Hippocampal formation (tissue), 2 donors: ENCODE measurements at regions not wholly inside any gene's neighbourhood (a gene's known extent, or its start where the extent isn't known, plus 50 kb on each side); places are given as distances from the start of the nearest gene placed in this dataset.
"Not testable (repeated sequence)": the region's sequence is repeated elsewhere in the genome, so short reads cannot be mapped to it uniquely, and the experiment has no call there.

Experiments used
- DNase-seq, 2 donors: peaks; one replicate each; lab custom pipeline; 2025; lab: John Stamatoyannopoulos, UW

DNA sequence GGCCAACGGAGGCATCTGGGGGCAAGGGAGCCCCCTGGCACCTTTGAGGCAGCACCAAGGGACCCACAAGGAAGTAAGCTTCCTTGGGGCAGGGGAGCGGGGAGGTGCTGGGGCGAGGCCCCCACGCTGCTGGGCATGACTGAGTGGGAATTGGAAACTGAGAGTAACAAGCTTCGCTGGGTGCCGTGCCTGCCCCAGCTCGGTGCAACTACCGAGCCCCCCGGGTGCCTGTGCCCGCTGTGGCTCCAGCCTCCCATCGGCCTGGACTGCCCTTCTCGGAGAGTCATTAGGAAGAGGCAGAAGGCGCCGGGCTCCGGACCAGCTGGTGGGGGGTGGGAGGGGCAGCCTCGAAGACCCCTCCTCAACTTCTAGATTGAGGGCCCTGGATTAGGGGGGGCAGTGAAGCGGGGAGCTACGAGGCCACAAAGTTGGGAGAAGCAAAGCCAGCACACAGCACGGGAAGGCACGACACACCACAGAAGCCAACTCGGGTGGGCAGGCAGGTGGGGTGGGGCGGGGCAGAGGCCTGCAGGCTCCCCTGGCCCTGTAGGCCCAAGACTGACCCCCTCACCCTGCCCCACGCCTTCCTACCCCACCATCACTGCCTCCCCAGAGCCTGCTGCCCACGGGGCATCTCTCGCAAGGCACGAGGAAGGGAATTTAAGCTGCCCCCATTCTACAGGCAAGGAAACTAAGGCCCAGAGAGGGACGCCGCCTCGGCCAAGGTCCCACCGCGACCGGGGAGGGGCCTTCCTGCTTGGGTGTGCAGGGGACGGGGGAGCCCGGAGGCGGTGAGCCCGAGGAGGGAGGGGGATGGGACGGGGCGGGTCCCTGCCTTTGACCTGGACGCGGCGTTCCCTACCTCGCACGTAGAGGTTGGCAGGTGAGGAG is 83.2 kb downstream of the PTPRS start:
- no peak for DNase-seq

GRCh38 chr19:5255602-5256231 is 84.9 kb downstream of the PTPRS start:
- DNase-seq, result peak in 1 of 2 donors; percentile 4

GRCh38 chr19:5254944-5255343 is 85.7 kb downstream of the PTPRS start:
- DNase-seq, result no peak

GRCh38 chr19:5254543-5254942 is 86.1 kb downstream of the PTPRS start:
- DNase-seq, result no peak

GRCh38 chr19:5253406-5254110 is 87.1 kb downstream of the PTPRS start:
- no peak for DNase-seq

DNA sequence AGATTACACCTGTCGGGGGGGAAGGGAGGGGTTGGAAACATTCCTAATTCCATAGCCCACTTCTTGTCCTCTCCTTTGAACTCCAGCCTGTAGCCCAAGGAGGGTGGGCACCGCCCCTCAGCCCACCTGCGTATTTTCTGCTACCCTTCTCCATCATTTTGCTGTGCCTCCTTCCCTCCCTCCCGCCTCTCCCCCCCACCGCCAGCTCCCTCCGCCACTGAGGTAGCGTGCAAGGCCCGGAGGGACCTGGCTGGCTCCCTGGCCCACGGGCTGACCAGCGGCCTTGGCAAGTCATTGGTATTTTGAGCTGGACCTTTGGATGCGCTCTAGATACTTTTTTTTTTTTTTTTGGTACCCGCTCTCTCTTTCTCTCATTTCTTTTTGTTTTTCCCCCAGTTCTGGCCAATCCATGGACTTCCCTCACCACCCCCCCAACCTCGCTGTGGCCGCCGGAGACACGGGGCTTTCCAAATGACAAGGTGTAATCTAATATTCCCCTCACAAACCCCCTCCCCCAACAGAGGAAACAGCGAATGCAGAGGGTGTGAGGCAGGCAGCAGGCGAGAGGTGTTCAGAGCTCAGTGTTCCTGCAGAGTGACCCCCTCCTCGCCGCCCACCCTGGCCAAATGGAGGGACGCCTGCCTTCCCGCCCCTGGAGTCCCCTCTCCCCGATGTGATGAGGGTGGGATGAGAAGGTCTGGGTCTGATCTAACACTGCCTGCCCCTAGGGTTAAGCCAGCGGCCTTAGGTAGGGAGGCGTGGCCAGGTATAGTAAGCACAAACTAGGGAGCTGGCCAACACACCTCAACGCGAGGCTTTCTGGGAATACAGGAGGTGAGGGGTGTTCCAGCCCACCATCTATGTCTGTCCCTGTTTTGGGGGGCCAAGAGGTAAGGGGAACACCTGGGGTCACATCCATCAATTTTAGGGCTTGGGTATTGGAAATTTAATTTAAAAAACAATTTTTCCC is 89.2 kb downstream of the PTPRS start:
- no peak for DNase-seq

- DNase-seq, result peak; percentile 45 to 60
Observed at GRCh38 chr19:5250127-5250659, 90.4 kb downstream of the PTPRS start.

DNA sequence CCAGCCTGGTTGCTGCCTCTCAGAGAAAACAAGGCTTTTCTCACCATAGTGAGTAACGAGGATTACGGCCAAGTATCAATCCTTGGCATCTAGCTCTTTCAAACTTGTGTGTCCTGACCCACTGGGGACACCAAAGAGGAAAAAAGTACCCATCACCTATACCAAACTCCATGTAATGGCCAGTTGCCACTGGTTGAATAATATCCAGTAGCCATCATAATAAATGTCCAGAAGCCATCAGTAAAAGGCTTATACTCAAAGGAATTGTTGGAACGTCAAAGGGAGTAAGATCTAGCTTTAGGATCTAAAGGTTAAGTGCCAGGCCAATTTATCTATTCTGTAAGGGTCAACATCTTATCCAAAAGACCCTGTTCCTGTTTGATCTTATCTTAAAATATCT is 91.1 kb downstream of the PTPRS start:
- DNase-seq, result no peak

GRCh38 chr19:5247957-5248705 is 92.5 kb downstream of the PTPRS start:
- peak in 1 of 2 donors; percentile 12 for DNase-seq

DNA sequence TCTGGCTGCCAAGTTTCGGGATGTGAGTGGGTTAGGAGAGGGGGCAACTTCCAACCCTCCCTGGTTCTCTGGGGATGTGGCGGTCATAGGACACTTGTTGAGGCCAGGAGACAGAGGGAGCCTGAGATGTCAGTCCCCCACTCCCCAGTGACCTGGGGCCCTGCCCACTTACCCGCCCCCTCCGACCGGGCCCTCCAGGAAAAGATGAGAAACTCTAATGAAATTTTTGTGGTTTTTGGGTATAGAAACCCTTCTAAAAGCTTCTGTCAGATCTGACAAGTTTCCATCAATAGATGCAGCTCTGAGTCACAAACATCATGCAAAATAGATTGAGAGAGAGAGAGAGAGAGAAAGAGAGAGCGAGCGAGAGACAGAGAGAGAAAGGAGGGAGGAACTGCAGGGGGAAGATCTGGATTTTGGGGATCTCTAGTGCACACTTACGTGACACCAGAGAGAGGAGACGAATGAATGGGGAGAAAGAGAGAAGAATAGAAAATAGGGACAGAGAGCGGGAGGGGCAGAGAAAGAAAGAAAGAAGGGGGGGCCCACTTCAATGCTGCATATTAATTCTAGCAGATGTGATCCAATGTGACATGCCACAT is 94.0 kb downstream of the PTPRS start:
- DNase-seq, result no peak

DNA sequence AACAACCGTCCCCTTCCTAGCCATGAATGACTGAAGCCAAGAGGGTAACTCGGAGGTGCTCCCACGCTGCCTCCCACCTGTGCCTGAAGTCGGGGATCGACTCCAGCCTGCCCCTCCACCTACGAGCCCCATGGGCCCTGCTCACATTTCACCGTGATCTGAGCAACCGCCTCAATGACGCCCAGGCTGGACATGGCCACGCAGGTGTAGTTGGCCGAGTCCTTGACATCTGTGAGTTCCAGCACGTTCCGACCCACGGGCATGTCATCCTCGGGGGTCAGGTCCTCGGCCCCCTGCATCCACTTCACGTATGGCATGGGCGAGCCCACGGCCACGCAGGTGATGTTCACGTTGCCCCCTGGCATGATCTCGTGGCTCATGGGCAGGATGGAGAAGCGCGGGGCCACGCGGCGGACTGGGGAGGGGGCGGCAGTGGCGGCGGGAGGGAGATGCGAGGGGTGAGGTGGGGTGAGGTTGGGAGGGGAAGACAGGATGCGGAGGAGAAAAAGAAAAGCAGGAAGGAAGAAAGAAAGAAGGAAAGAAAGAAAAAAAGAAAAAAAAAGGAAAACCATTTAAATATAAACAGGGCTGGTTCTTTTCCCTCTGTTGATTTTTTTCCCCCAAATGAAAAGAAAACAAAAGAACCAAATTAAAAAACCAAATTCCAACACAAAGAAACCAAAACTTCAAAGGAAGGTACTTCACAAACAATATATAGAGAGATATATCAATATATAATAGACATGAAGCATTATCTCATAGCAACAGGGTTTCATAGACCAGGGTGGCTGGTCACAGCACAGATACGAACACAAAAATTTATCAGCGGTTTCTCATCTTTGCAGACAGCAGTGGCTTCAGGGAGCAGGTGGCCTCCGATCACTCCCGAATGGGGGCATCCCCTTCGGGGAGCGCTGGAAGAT is 94.7 kb downstream of the PTPRS start:
- DNase-seq, result no peak

GRCh38 chr19:5244351-5244750 is 96.3 kb downstream of the PTPRS start:
- no peak for DNase-seq

DNA sequence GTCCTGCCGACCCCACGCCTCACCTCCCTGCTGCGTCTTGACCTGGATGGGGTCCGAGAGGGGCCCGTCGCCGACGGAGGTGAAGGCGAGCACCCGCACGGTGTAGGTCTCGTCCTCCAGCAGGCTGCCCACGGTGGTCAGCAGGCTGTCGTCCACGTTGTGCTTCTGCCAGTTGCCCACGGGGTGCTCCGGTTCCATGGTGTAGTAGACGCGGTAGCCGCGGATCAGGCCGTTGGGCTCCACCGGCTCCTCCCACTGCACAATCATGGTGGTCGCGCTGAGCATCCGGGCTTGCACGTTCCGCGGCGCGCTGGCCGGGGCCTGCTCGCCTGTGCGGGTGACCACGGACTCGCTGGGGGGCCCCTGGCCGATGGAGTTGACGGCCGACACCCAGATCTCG is 96.7 kb downstream of the PTPRS start:
- no peak for DNase-seq

DNA sequence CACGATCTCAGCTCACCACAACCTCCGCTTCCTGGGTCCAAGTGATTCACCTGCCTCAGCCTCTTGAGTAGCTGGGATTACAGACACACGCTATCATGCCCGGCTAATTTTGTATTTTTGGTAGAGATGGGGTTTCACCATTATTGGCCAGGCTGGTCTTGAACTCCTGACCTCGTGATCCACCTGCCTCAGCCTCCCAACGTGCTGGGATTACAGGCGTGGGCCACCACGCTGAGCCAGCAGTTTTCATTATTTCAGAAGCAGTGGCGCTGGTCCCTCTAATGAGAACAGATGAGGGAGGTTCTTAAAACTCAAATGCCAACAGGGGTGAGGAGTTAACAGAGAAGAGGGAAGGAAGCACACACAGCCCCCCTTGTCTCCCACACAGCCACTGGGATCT is 98.7 kb downstream of the PTPRS start:
- DNase-seq, result not testable (repeated sequence)

- DNase-seq, result no peak
Observed at GRCh38 chr19:5240011-5240410, 100.6 kb downstream of the PTPRS start.

DNA sequence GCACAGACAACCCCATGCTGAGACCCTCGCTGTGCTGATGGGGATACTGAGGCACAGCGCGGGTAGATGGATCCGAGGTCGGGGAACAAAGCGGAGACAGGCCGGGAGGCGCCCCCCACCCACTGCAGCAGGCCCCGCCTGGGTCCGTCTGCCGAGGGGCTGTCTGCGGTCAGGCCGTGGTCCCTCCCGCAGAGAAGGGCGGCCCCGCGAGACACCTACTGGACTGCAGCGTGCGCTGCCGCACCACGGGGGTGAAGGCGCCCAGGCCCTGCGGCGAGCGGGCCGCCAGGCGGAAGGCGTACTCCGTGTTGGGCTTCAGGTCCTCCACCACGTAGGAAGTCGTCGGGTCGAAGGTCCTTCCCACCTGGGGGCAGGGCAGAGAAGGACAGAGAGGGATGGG is 101.9 kb downstream of the PTPRS start:
- DNase-seq, result no peak

- no peak for DNase-seq
Observed at GRCh38 chr19:5237939-5238480, 102.6 kb downstream of the PTPRS start.

- DNase-seq, result no peak
Observed at GRCh38 chr19:5237190-5237780, 103.3 kb downstream of the PTPRS start.
